ENCODE measurements at regions not wholly inside any gene's neighbourhood (a gene's known extent, or its start where the extent isn't known, plus 50 kb on each side); places are given as distances from the start of the nearest gene placed in this dataset.

DNA sequence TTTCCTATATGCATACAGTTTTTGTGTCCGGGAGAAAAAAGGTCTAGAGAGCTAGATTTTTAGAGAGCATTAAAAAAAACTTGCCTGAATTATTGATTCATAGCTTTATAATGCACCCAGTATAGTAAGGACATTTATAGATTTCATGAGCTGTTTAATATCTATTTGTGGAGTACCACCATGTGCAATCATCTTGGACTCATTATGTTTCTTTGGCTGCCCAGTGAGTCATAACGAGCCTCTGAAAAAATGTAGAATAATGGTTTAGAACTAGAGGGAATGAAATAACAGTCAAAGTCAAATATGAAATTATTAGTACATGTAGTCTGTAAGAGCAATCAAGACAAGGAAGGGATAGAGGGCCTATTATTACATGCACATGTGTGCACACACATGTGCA lies 350.0 kb downstream of the CD83 start:
- H3K9me3 ChIP-seq (ENCODE audit: insufficient read depth, low read depth, low read length), result peaks cover 4% of the 10 kb centered on the region; the same call in 1 of the 2 replicates
- no peak overlapping the region for H3K27ac ChIP-seq (ENCODE audit: low read depth, low read length)
- no peaks in the 10 kb centered on the region for H3K4me1 ChIP-seq (ENCODE audit: insufficient read depth, low read length)
- no peaks in the 10 kb centered on the region for H3K36me3 ChIP-seq (ENCODE audit: insufficient read depth, low read length)
- H3K9ac ChIP-seq (ENCODE audit: low read depth, low read length), result no peak overlapping the region
- H3K4me3 ChIP-seq (ENCODE audit: low read length), result no peak overlapping the region
- WGBS, result 96% methylated on average over 1 of the region's 2 CpGs
- H3K27me3 ChIP-seq (ENCODE audit: insufficient read depth, low read length), result no peaks in the 10 kb centered on the region

DNA sequence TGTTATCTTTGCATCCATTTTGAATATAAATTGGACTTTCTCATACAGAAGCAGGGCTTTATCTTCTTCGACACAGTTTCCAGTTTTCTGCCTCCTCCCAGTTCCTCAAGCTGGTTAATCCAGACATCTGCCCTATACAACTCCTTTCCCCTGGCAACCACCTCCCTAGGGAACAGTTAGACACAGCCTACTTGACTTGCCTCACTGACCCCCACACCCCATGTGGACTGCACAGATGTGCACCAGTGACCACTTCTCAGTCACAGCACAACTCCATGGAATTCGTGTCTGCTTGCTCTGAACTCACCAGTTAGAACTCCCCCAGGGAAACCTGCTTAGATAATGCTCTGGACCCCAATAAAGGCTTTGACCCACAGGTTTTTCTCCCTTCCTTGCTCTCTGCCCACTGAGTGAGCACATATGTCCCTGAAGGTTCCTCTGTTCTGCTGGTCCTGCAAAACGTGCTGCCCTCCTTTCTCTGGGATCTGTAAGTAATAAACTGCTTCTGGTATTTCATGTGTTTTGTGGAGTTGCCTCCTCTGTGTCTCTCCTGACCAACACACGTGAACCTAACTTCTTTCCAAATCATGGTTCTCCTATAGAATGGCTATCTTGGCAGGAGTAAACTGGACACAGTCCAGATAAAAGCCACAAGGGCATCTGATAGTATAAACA lies 351.2 kb downstream of the CD83 start:
- no peaks in the 10 kb centered on the region for H3K36me3 ChIP-seq (ENCODE audit: insufficient read depth, low read length)

DNA sequence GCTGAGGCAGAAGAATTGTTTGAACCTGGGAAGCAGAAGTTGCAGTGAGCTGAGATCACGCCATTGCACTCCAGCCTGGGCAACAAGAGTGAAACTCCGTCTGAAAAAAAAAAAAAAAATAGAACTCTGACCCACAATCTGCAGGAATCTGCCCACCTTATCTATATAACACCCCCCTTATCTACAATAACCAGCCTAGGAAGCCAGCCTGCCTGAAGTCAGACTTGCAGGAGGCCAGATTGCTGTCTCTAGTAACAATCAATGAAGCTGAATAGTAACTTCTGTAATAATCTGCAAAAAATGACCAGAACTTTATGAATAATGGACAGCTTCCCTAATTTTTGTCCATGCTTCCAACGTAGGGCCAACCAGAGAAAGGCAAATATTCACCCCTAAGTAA lies 352.5 kb downstream of the CD83 start:
- 90% methylated on average over 3 of the region's 3 CpGs for WGBS
- peaks cover under 1% of the 10 kb centered on the region; the same call in 1 of the 2 replicates for H3K9me3 ChIP-seq (ENCODE audit: insufficient read depth, low read depth, low read length)
- H3K27me3 ChIP-seq (ENCODE audit: insufficient read depth, low read length), result no peaks in the 10 kb centered on the region
- no peak overlapping the region for H3K27ac ChIP-seq (ENCODE audit: low read depth, low read length)
- no peaks in the 10 kb centered on the region for H3K36me3 ChIP-seq (ENCODE audit: insufficient read depth, low read length)
- H3K4me1 ChIP-seq (ENCODE audit: insufficient read depth, low read length), result no peaks in the 10 kb centered on the region
- H3K4me3 ChIP-seq (ENCODE audit: low read length), result no peak overlapping the region
- no peak overlapping the region for H3K9ac ChIP-seq (ENCODE audit: low read depth, low read length)

More for the DNA sequence above, 351.2 kb downstream of the CD83 start:
- Histone ChIP-seq H3K9me3 (ENCODE audit: insufficient read depth, low read depth, low read length) (peaks cover 4% of the 10 kb centered on the region; the same call in 1 of the 2 replicates), H3K27ac (ENCODE audit: low read depth, low read length) (no peak overlapping the region), H3K4me3 (ENCODE audit: low read length) (no peak overlapping the region), H3K9ac (ENCODE audit: low read depth, low read length) (no peak overlapping the region), H3K4me1 (ENCODE audit: insufficient read depth, low read length) (no peaks in the 10 kb centered on the region), H3K27me3 (ENCODE audit: insufficient read depth, low read length) (no peaks in the 10 kb centered on the region)
- WGBS, result 91% methylated on average over 4 of the region's 4 CpGs

DNA sequence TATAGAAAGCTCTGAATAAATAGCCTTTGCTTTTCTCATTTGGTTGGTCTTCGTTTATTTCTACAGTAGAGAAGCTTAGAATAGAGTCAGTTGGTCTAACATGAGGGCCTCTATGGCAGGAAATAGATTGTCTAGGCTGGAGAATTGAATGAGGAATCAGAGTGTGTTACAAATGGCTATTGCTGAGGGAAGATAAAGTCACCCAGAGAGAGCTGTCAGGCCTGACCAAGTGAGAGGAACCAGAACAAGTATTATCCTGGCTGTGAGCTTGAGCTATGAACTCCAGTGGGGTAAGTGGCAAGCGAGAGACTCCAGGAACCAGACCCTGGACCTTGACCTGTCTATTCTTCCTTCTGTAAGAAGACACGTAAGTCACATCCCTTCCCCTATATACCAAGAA lies 353.1 kb downstream of the CD83 start:
- Histone ChIP-seq H3K4me1 (ENCODE audit: insufficient read depth, low read length) (no peaks in the 10 kb centered on the region), H3K27ac (ENCODE audit: low read depth, low read length) (no peak overlapping the region), H3K36me3 (ENCODE audit: insufficient read depth, low read length) (no peaks in the 10 kb centered on the region), H3K9me3 (ENCODE audit: insufficient read depth, low read depth, low read length) (no peaks in the 10 kb centered on the region), H3K9ac (ENCODE audit: low read depth, low read length) (no peak overlapping the region), H3K27me3 (ENCODE audit: insufficient read depth, low read length) (no peaks in the 10 kb centered on the region), H3K4me3 (ENCODE audit: low read length) (no peak overlapping the region)
- 89% methylated on average over 2 of the region's 3 CpGs for WGBS

DNA sequence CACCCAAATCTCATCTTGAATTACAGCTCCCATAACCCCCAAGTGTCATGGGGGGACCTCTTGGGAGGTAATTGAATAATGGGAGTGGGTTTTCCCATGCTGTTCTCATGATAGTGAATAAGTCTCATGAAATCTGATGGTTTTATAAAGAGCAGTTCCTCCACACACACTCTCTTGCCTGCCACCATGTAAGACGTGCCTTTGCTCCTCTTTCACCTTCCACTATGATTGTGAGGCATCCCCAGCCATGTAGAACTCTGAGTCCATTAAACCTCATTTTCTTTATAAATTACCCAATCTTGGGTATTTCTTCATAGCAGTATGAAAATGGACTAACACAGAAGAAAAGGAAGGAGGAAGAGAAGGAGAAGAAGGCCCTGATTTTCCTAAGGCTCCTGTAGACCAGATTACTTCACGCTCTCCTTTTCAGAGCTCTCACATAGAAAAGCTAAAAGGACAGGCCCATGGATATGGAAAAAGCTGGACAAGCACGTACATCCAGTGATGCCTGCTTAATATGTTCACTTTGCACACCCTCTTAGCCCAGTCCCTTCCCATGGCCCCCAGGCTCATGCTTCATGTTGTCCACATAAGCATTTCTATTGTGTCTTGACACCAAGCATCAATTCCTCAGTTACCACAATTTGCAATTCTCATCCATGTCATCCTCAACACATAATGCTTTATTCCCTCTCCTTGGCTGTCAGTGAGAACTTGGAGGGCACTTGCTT lies 354.8 kb downstream of the CD83 start:
- no peaks in the 10 kb centered on the region for H3K36me3 ChIP-seq (ENCODE audit: insufficient read depth, low read length)
- H3K4me1 ChIP-seq (ENCODE audit: insufficient read depth, low read length), result no peaks in the 10 kb centered on the region
- no peaks in the 10 kb centered on the region for H3K27me3 ChIP-seq (ENCODE audit: insufficient read depth, low read length)
- H3K9me3 ChIP-seq (ENCODE audit: insufficient read depth, low read depth, low read length), result no peaks in the 10 kb centered on the region
- 95% methylated on average over 3 of the region's 3 CpGs for WGBS
- H3K27ac ChIP-seq (ENCODE audit: low read depth, low read length), result no peak overlapping the region
- no peak overlapping the region for H3K9ac ChIP-seq (ENCODE audit: low read depth, low read length)
- no peak overlapping the region for H3K4me3 ChIP-seq (ENCODE audit: low read length)

DNA sequence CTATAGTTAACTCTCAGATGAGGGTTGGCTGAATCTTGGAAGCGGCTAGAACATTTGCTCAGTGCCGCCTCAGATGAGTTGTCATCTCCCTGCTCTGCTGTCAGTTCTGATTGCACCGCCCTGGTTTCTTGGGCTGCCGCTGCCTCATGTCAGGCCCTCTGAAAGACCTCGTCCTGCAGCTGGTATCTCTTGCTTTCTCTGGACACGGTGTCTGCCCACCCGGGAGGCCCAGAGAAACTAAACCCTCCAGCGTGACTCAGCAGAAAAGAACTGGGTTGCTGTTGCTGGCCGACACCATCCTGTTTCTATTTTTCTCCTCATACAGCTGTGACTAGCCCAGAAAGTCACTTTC lies 355.4 kb downstream of the CD83 start:
- Histone ChIP-seq H3K9me3 (ENCODE audit: insufficient read depth, low read depth, low read length) (no peaks in the 10 kb centered on the region), H3K4me3 (ENCODE audit: low read length) (no peak overlapping the region), H3K27ac (ENCODE audit: low read depth, low read length) (no peak overlapping the region), H3K36me3 (ENCODE audit: insufficient read depth, low read length) (no peaks in the 10 kb centered on the region), H3K9ac (ENCODE audit: low read depth, low read length) (no peak overlapping the region), H3K27me3 (ENCODE audit: insufficient read depth, low read length) (no peaks in the 10 kb centered on the region), H3K4me1 (ENCODE audit: insufficient read depth, low read length) (no peaks in the 10 kb centered on the region)
- 92% methylated on average over 9 of the region's 9 CpGs for whole genome bisulfite sequencing

DNA sequence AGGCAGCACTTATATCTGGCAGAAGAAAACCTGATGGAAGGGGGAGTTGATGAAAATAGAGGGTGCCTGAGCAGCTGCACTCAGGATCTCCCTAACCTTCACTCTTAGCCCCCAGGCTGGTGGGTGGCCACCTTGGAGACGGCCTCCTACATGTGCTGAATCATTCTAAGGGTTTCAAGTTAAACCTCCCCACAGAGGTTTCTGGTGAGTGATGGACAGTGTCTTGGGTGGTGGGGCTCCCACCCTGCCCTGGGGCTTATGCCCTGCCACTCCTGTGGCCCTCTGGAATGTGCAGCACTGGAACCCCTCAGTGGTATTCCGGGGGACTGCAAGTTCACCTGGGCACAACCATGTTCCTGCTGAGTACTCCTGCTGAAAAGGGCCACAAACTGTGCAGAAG lies 357.2 kb downstream of the CD83 start:
- WGBS, result 96% methylated on average over 1 of the region's 2 CpGs
- Histone ChIP-seq H3K4me1 (ENCODE audit: insufficient read depth, low read length) (no peaks in the 10 kb centered on the region), H3K9me3 (ENCODE audit: insufficient read depth, low read depth, low read length) (peaks cover 7% of the 10 kb centered on the region), H3K9ac (ENCODE audit: low read depth, low read length) (no peak overlapping the region), H3K27ac (ENCODE audit: low read depth, low read length) (no peak overlapping the region), H3K27me3 (ENCODE audit: insufficient read depth, low read length) (no peaks in the 10 kb centered on the region), H3K4me3 (ENCODE audit: low read length) (no peak overlapping the region), H3K36me3 (ENCODE audit: insufficient read depth, low read length) (peaks cover 3% of the 10 kb centered on the region; the same call in 1 of the 2 replicates)

DNA sequence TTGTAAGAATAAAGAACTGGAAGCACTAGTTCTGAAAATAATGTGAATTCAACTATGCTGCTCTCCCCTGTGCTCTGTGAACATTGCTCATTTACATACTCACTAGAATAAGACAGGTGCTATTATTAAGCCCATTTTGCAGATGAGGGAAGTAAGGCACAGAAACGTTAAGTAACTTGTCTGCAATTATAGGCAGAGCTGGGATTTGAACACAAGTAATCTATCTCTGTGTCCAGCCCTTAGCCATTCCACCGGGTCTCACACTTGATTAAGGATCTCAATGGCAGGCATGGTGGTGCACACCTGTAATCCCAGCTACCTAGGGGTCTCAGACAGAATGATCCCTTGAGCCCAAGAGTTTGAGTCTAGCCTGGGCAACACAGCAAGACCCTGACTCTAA lies 357.7 kb downstream of the CD83 start:
- no peaks in the 10 kb centered on the region for H3K27me3 ChIP-seq (ENCODE audit: insufficient read depth, low read length)
- H3K27ac ChIP-seq (ENCODE audit: low read depth, low read length), result no peak overlapping the region
- H3K4me1 ChIP-seq (ENCODE audit: insufficient read depth, low read length), result no peaks in the 10 kb centered on the region
- H3K36me3 ChIP-seq (ENCODE audit: insufficient read depth, low read length), result peaks cover 3% of the 10 kb centered on the region; the same call in 1 of the 2 replicates
- peaks cover 9% of the 10 kb centered on the region for H3K9me3 ChIP-seq (ENCODE audit: insufficient read depth, low read depth, low read length)
- 49% methylated on average over 2 of the region's 2 CpGs for WGBS
- no peak overlapping the region for H3K9ac ChIP-seq (ENCODE audit: low read depth, low read length)
- H3K4me3 ChIP-seq (ENCODE audit: low read length), result no peak overlapping the region

DNA sequence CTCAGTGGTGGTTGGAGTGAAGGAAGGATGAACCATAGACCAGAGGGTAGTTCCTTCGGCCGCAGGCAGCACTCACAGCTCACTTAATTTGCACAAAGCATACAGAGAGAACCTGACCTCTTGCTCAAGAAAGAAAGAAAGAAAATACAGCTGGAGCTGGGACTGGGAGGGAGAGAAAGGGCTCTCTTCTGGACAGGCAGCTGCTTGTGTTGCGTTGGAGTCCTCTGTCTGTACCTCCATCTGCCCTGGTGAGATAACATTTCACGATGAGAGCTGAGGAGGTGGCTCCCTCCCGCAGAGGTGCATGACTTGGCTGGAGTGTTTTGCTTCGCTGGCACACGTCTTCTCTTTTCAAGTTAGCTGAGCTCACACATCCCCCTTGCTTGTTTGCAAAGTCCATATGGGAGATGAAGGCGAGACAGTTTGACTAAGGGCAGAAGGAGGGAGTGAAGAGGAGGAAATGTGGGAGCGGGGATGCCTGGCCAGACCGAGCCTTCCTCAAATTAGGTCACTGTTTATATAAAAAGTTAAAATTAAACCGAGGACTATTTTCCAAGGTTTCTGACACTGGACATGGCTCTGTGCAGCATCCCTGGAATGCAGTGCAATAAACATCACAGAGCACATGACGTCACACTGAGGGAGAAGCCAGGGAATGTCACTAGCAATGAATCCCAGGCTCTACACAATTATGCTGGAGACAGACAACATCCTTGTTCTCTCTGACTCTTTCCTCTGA lies 359.4 kb downstream of the CD83 start:
- 89% methylated on average over 11 of the region's 12 CpGs for WGBS

DNA sequence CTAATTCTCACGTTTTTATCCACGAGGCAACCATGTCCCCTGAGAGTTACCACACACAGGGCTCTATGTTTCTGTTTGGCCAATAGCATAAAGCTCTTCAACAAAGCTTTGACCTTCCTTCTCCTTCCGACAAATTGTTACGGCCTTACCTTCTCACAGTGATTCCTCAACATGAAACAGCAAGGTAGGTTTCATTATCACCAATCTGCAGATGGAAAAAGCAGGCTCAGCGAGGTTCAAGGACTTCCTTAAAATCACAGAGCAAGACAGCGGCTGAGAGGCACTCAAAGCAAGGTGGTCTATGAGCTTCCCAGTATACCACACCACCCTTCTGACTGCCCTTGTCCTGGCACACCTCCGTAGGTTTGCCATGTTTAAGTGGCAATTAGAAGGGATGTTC lies 360.0 kb downstream of the CD83 start:
- Histone ChIP-seq H3K9ac (ENCODE audit: low read depth, low read length) (no peak overlapping the region), H3K27ac (ENCODE audit: low read depth, low read length) (no peak overlapping the region), H3K27me3 (ENCODE audit: insufficient read depth, low read length) (no peaks in the 10 kb centered on the region), H3K4me1 (ENCODE audit: insufficient read depth, low read length) (no peaks in the 10 kb centered on the region), H3K36me3 (ENCODE audit: insufficient read depth, low read length) (peaks cover 3% of the 10 kb centered on the region; the same call in 1 of the 2 replicates), H3K9me3 (ENCODE audit: insufficient read depth, low read depth, low read length) (peaks cover 9% of the 10 kb centered on the region), H3K4me3 (ENCODE audit: low read length) (no peak overlapping the region)
- 89% methylated on average over 7 of the region's 7 CpGs for WGBS

More for the DNA sequence above, 359.4 kb downstream of the CD83 start:
- no peaks in the 10 kb centered on the region for H3K27me3 ChIP-seq (ENCODE audit: insufficient read depth, low read length)
- H3K9me3 ChIP-seq (ENCODE audit: insufficient read depth, low read depth, low read length), result peaks cover 9% of the 10 kb centered on the region
- no peak overlapping the region for H3K4me3 ChIP-seq (ENCODE audit: low read length)
- H3K9ac ChIP-seq (ENCODE audit: low read depth, low read length), result no peak overlapping the region
- peaks cover 3% of the 10 kb centered on the region; the same call in 1 of the 2 replicates for H3K36me3 ChIP-seq (ENCODE audit: insufficient read depth, low read length)
- no peaks in the 10 kb centered on the region for H3K4me1 ChIP-seq (ENCODE audit: insufficient read depth, low read length)
- no peak overlapping the region for H3K27ac ChIP-seq (ENCODE audit: low read depth, low read length)
